ENCODE measurements at regions not wholly inside any gene's neighbourhood (a gene's known extent, or its start where the extent isn't known, plus 50 kb on each side); places are given as distances from the start of the nearest gene placed in this dataset.
"Not testable (repeated sequence)": the region's sequence is repeated elsewhere in the genome, so short reads cannot be mapped to it uniquely, and the experiment has no call there.

DNA sequence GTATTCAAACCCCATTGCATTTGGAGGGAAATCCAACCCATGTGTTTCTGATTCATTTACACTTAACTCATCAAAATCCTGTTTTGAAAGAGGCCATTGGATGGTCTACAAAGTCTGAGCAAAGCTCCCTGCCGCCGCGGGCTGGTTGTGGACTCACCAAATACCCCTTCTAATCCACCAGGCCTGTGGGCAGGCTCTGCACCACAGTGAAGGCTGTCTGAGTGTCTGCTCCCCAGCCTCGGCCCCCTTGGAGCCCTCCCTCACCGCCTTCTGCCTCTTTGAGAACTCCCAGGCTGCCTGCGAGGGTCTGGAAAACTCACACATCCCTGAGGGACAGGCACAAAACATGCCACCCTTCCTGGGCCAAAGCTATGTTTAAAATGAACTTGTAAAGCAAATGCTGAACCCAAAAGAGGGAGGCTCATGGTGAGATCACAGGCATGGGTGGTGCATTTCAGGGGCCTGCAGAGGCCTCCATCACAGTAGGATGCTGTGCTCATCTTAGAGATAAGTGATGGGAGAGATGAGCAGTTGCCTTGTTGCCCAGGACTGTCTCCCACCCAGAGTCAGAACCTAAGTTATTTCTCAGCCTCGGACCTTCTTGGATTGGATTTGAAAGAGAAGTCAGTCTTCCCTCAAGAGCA, 225.0 kb downstream of the CYP26B1 start:
- DNase-seq (ENCODE audit: low spot score): no peak

DNA sequence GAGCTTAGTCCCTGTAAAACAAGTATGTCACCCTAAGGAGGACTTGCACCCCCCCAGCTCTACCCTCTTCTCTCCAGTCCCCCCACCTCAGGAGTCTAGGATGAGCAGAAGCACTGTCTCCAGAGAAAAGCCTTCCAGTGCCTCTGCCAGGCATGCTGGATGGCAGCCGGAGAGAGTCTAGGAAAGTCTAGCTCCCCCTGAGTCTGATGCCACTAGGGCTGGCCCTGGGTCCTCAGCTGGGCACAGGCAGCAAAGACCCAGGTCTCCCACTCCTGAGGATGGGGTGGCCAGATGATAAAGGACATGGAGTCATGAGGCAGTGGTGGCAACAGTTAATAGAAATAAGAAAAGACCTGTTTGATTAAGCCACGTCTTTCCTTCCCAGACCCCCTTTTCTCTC, 225.6 kb downstream of the CYP26B1 start:
- no peak for DNase-seq (ENCODE audit: low spot score)

DNA sequence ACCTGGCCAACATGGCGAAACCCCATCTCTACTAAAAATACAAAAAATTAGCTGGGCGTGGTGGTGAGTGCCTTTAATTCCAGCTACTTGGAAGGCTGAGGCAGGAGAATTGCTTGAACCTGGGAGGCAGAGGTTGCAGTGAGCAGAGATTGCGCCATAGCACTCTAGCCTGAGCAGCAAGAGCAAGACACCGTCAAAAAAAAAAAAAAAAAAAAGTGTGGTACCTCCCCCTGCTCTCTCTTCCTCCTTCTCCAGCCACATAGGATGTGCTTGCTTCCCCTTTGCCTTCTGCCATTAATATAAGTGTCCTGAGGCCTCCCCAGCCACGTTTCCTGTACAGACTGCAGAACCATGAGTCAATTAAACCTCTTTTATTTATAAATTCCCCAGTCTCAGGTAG, 226.8 kb downstream of the CYP26B1 start:
- DNase-seq (ENCODE audit: low spot score): not testable (repeated sequence)

DNA sequence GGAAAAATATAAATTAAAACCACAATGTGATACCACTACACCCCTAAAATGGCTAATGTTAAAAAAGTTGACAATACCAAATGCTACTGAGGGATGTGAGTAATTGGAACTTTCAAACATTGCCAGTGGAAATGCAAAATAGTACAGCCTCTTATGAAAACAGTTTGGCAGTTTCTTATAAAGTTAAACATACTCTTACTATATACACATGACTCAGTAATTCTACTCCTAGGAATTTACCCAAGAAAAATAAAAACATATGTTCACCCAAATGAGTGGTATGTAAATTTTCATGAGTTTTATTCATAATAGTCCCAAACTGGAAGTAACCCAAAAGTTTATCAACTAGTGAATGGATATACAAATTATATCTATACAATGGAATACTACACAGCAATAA, 228.0 kb downstream of the CYP26B1 start:
- no peak for DNase-seq (ENCODE audit: low spot score)

DNA sequence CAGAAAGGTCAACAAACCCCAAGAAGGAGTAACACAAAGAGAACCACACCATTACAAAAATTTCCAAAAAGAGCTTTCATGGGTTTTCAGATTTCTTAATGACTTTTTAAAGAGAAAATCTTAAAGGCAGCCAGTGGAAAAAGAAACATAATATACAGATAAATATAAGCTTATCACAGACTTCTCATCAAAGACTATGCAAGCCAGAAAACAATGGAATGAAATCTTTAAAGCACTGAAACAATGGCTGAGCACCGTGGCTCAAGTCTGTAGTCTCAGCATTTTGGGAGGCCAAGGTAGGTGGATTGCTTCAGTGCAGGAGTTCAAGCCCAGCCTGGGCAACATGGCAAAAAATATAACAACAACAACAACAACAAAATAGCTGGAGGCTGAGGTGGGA, 237.4 kb downstream of the CYP26B1 start:
- no peak for DNase-seq (ENCODE audit: low spot score)

DNA sequence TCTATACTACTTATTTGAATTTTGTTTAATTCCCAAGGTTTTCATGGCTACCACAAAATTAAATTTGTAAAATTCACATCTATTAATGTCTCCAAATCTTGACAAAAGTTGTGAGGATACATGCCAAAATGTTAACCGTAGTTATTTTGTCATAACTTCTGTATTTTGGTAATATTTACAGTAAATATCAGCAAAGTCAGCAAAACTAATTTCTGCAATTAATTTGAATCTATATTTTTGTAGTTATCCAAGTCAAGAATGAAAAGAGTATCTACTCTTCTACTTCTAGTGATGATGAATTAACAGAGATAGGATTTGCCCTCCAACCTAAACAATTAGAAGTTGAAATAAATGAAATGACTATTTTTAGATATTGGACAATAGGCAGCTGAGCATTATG, 238.9 kb downstream of the CYP26B1 start:
- DNase-seq (ENCODE audit: low spot score): no peak

DNA sequence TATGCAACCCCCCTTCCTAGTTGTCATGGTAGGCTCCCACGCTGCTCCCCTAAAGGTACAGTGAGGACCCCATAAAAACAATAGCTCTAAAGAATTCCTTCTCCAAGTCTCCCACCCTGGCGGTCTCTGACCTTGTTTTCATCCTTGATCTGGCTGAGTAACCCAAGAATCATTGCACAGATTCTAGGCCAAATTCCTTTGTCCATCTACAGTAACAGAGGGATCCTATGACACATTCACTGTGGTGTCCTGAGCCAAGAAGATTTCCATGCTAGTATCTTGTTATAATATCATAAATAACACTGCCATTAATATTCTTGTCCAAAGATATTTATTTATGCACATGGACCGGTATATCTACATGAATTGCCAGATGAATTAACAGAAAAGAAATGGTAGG, 240.2 kb downstream of the CYP26B1 start:
- DNase-seq (ENCODE audit: low spot score): no peak

DNA sequence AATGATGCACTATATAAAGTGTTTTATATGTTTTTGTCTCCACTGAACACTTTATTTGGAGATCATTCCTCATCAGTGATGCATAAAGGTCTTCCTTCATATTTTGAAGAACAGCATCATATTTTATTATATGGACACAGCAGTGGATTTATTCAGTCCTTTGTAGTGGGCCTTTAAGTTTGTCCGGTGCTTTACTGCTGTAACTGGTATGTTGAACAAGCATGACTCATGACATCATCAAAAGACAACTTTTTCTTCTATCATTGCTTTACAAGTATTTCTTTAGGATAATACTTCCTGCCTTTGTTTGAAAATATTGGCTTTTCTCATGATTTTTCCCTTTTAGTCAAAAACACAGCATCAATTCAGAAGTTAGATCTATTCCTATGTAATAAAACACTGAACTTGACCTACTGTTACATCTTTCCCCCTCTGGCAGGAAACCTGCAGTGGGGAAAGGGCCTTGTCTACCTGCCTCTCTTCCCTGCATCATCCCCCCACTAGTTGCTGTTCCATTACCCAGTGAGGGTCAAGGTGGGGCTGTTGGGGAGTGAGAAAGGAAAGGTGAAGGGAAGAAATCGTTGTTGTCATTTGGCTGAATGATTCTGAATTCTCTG, 241.2 kb downstream of the CYP26B1 start:
- DNase-seq (ENCODE audit: low spot score): no peak

DNA sequence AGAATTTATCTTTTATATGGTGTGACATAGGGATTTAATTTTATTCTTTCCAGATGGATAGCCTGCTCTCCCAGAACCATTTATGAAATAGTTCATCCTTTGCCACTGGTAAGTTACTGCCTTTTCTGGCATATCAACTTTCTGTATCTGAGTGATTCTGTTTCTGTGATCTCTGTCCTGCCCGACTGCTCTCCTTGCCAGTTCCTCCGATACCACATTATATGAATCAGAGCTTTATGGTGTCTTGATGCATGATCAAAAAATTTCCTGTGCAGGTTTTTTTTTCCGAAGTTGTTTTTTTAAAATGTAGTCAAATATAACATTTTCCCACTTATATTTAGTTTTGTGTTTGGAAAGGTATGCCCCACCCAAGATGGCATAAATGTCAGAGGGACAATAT, 242.5 kb downstream of the CYP26B1 start:
- DNase-seq (ENCODE audit: low spot score): no peak

DNA sequence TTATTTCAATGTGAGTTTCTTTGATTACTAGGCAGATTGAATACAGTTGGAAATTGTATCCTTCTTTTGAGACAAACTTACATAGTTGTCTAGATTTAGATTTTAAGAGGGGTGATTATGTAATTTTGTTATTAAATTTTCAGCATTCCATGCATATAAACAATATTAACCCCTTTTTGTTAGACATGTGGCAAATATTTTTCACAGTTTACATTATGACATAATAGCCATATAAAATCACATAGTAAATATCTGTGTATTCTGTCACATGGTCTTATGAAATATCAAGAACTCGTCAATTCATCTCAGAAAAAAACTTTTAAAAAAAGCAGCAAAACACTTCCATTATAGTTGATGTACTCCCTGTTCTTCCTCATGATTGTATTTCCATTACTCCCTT, 243.8 kb downstream of the CYP26B1 start:
- no peak for DNase-seq (ENCODE audit: low spot score)

DNA sequence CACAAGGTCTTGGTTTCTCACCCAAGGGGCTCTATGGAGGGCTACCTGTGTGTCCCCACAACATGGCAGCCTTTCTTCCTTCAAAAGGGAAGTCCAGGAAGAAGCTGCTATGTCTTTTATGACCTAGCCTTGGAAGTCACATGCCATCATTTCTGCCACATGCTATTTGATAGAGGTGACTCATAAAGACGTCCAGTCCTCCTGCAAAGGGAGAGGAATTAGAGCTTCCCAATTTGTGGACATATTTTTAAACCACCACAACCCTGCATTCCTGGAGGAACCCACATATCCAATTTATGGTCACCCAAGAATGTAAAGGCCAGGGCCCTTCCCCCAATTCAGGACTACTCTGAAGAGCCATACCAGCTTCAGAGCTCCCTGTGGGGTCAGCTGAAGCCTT, 246.2 kb downstream of the CYP26B1 start:
- DNase-seq (ENCODE audit: low spot score): no peak

DNA sequence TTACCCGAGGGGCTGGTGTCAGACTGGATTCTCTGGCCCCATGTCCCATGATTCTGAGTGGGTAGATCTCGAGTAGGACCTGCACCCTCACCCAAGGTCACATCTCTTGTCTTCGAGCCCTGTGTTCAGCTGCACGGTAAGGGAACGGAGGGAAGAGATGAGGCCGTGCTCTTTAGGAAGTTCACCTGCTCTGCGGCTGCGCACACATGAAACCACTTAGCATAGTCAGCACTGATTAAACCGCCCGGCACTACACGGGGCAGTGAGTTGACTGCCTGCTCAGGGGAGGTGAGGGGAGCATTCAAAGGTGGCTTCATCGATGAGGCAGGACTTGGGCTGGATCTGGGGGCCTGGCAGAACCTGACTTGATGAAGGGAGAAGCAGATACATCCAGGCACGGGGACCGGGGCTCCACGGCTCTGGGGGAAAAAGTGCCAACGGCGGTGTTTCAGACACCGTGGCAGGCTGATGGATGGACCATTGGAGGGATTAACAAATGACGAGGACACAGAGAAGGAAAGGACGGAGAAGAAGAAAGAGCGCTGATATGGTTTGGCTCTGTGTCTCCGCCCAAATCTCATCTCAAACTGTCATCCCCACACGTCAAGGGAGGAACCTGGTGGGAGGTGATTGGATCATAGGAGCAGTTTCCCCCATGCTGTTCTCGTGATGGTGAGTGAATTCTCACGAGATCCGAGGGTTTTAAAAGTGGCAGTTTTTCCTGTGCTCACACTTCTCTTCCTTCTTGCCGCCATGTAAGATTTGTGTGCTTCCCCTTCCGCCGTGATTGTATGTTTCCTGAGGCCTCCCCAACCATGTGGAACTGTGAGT, 248.6 kb downstream of the CYP26B1 start:
- no peak for DNase-seq (ENCODE audit: low spot score)

DNA sequence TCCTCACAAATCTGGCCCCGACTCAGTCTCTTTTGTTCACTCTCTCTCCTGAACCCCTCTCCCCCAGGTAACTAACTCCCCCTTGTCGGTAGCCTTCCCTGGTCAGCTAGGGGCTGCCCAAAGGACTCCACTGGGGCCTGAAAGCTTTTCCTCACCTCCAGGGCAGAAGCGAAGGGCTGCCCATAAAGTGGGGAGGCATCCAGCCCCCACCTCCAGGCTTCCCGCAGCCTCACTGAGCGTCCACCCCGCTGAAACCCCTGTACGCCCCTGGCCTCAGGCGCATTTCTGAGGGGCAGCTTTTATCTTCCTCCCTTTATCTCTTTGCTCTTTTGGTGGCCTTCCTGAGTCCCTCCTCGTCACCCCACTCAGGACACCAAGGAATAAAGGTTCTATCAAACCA, 249.3 kb downstream of the CYP26B1 start:
- no peak for DNase-seq (ENCODE audit: low spot score)

DNA sequence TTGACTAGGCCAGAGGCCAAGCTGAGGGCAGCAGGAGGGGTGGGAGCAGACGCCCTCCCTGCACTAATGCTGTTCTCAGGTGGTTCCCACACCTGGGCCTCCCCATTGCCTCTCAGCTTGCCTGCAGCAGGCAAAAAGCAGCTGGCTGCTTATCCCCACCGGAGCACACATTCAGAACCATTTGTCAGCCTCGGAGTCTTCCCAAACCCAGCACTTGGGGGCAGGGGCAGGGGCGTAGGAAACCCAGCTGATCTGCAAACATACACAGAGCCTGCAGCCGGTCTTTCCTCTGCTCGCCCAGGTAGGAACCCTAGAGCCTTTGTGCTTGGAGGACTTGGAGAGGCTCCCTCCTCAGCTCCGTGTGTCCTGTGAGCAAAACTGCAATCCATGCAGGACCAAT, 249.8 kb downstream of the CYP26B1 start:
- no peak for DNase-seq (ENCODE audit: low spot score)

DNA sequence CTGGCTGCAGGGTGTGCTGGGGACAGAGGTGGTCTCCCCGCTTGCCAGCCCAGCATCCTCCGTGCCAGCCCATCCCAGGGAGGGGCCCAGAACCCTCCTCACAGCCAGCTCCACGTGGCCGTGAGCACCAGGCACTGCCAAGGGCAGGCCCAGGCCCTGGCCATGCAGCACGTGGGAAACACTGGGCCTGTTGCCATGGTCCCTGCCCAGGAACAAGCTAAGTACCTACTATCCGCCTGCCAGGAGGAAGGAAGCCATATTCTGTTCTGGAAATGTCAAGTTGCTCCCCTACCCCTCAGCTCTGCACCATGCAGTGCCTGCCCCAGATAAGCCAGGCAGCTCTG, 250.6 kb downstream of the CYP26B1 start:
- no peak for DNase-seq (ENCODE audit: low spot score)

DNA sequence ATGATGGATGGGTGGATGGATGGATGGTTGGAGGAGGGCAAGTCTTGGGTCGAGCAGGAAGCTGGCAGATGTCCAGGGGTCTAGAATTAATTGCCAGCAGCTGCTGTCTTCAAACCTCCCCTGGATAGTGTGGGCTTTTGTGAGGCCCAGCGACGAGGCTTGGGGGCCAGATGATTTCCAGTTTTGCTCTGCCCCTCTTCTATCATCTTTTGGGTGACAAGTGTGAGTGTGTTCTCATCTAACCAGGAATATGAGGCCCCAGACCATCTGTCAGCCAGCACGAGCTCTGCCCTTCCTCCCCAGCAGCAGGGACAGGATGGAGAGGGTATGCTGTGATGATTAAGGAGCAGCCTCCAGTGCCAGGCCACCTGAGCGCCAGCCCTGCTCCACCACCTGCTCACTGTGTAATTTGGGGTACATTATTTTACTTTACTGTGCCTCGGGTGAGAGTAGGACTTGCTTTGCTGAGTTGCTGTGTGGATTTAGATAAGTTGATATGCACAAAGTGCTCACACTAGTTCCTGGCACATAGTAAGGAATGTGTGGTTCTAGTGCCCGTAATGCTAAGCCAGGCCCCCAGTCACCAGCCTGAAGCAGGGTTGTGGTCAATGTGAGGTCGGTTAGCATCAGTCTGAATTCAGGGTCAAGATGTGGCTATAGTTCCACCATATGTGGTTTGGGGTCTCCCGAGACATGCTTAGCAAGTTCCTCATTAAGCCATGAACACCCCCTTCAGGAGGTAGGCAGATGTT, 251.1 kb downstream of the CYP26B1 start:
- DNase-seq (ENCODE audit: low spot score): no peak

DNA sequence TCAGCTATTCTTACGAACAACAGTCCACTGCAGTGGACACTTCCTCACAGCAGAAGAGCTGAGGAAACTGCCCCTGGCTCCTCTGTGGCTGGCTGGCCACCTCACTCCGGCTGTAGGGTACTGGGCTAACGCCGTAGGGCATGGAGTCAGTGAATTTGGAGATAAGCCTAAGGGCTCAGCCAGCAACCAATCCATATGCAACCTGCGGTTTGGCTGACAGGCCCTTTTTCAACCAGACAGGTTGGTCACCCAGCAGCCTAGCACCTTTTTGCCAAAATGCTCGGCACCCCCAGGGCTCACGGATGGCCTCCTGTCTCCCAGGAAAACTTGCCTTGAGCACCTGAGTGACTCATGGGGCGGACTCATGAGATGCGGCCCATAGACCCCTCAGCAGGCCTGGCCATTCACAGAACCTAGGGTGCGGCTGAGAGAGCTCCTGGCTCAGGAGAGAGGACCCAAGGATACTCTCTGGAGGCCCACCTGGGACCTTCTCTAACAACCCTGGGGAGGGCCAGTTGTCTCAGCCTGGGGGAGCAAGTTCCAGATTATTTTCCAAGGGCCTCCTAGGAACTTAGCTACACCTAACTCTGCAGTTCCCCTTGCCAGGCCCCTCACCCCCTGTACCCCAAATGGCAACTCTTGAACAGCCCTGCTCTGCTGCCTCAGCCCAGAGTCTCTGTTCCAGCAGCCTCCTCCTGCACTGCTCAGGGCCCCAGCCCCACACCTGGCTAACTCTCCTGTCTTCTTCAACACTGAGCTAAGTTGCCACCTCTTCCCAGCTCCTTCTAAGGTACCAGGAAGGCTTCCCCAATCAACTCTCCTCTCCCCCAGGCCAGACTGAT, 252.1 kb downstream of the CYP26B1 start:
- DNase-seq (ENCODE audit: low spot score): no peak

DNA sequence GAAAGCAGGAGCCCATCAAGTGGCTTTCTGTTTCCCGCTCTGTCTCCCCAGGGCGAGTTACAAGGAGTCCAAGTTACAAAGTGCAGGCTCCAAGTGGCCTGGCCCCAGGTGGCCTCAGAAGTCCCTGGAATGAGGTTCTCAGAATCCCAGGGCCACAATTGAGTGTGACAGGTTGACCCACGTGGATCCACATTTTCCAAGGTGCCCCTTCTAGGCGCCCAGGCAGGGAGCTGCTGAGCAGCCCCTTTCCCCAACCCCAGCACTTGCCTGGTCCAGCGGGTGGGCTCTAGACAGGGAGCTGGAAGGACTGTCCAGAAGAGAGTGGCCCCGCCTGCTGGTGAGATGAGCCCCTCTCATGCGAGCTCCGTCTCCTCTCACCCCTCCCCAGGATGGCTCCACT, 253.4 kb downstream of the CYP26B1 start:
- no peak for DNase-seq (ENCODE audit: low spot score)

DNA sequence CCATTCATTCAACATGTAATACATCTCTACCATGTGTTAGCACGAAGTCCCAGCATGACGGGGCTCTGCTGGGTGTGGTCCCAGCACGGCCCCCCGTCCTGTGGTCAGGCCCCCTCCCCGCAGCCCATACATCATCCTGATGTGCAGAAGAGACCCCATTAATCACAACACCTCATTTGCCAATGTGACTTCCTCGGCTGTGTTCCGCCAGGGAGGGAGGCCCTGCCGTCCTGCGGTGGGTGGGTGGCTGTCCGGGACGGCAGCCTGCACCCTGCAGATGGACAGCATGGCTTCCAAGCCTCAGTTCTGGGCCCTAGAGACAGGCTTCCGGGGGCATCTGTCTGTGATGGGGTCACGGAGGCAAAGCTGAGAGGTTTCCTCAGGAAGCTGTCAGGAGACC, 254.0 kb downstream of the CYP26B1 start:
- DNase-seq (ENCODE audit: low spot score): no peak

DNA sequence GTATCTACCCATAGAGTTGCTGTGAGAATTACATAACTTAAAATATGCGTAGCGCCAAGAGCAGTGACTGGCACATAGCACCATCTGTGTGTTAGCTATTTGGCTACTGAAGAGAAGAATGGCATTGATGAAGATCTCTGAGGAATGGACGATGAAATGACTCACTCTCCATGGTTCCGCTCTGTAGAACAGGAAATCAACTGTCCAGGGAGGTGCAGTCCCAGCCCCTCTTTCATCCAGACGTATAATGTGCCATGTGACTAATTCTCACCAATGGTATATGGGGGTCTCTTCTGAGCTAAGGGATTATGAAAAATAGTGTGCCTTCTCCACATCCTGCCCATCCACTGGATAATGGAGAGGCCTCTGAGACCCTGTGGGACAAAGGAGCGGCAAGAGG, 254.8 kb downstream of the CYP26B1 start:
- DNase-seq (ENCODE audit: low spot score): no peak

DNA sequence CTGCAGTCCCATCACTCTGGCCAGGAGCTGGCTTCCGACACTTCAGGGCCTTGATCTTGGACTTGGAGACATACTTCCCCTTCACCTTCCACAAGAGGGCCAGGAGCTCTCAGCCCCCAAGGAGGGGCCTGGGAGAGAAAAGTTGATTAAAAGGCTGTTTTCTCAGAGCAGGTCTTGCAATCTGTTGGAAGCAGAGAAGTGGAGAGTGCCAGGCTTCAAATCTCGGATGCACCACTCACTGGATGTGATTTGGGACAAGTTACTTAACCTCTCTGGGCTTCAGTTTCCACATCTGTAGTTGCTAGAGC, 255.3 kb downstream of the CYP26B1 start:
- no peak for DNase-seq (ENCODE audit: low spot score)

Measured in CD4-positive, alpha-beta T cell treated with Interleukin-2 at 100 ng/mL for 4 hours (primary cell).